HCT116 (cell line): ENCODE measurements at regions not wholly inside any gene's neighbourhood (a gene's known extent, or its start where the extent isn't known, plus 50 kb on each side); places are given as distances from the start of the nearest gene placed in this dataset.

ENCODE experiments used
- ATAC-seq: fragments of 200-7000 bp; cut with Tn5 transposase; 2 replicates; pipeline ENCODE4 v1.9.1; 2020; ENCODE audit warnings: mild to moderate bottlenecking, moderate library complexity
- BruUV-seq: library from RNA; stranded (reverse); fragments of 400-500 nt; replicated peaks from 2 replicates; lab custom pipeline; 2021; lab: Mats Ljungman, UMichigan
- CTCF ChIA-PET: fragments of 300-600 bp; sonication (Branson Sonifier 250); formaldehyde crosslinking; loops from one replicate; lab custom pipeline; 2021; ENCODE audit warnings: antibody characterized with exemption; lab: Charles Lee
- POLR2A ChIA-PET: fragments of 300-600, 350-600 bp; sonication (Branson Sonifier 250); formaldehyde crosslinking; loops from one replicate; lab custom pipeline; 2021; ENCODE audit warnings: antibody characterized with exemption; lab: Charles Lee
- RAD21 ChIA-PET, 2 experiments: fragments of 300-600 bp; sonication (Branson Sonifier 250); formaldehyde crosslinking; loops; one replicate each; lab custom pipeline; 2023; ENCODE audit warnings: low total read pairs in 2 of 2; ENCODE audit not compliant: uncharacterized antibody in 2 of 2, unreplicated experiment in 2 of 2, low non-redundant PET in 1 of 2; lab: Charles Lee
- DNase-seq: peaks from one replicate; pipeline ENCODE4 v3.0.0-alpha.2; 2010; ENCODE audit warnings: low read depth, low spot score
- H2AFZ ChIP-seq: fragments of 200-600 bp; shearing (Covaris generic), sonication (generic); 2 replicates; pipeline ENCODE4 v1.6.1; 2017; ENCODE audit warnings: low read depth, mixed run types, mixed read lengths, antibody characterized with exemption, low read length; ENCODE audit not compliant: poor library complexity, severe bottlenecking
- H3K27ac ChIP-seq: 2 replicates; pipeline ENCODE4 v1.5.1; 2012; ENCODE audit warnings: low read depth, low read length
- H3K27me3 ChIP-seq: fragments of 200-600 bp; sonication (generic); 2 replicates; pipeline ENCODE4 v1.6.1; 2016; ENCODE audit warnings: mixed run types, low read length, mixed read lengths; ENCODE audit not compliant: insufficient read depth
- H3K36me3 ChIP-seq, 2 experiments: fragments of 200-500 bp in 1 of 2; fragments of 200-600 bp in 1 of 2; sonication (Bioruptor generic) in 1 of 2; sonication (generic) in 1 of 2; 2 replicates each; pipeline versions ENCODE4 v1.5.1 to v1.6.1; 2014 to 2016; ENCODE audit warnings: low read length in 2 of 2, inconsistent platforms in 1 of 2, mixed read lengths in 1 of 2, mixed run types in 1 of 2; ENCODE audit not compliant: insufficient read depth in 2 of 2, control insufficient read depth in 1 of 2
- H3K4me1 ChIP-seq, 2 experiments: fragments of 200-600 bp in 1 of 2; sonication (generic) in 1 of 2; 2 replicates each; pipeline versions ENCODE4 v1.5.1 to v1.6.1; 2012 to 2017; ENCODE audit warnings: low read length in 2 of 2, inconsistent platforms in 1 of 2, mild to moderate bottlenecking in 1 of 2, mixed read lengths in 1 of 2, mixed run types in 1 of 2, moderate library complexity in 1 of 2; ENCODE audit not compliant: insufficient read depth in 2 of 2, control insufficient read depth in 1 of 2
- H3K4me2 ChIP-seq: fragments of 200-600 bp; sonication (generic); 2 replicates; pipeline ENCODE4 v1.6.1; 2017; ENCODE audit warnings: mixed run types, low read length, mixed read lengths
- H3K4me3 ChIP-seq, 2 experiments: fragments of 200-600 bp in 1 of 2; sonication (generic) in 1 of 2; replicated peaks in 1 of 2; 2 replicates each; pipeline ENCODE4 v1.5.1; 2011 to 2016; ENCODE audit warnings: low read length in 2 of 2, control low read depth in 1 of 2, low read depth in 1 of 2, mild to moderate bottlenecking in 1 of 2, mixed read lengths in 1 of 2, mixed run types in 1 of 2
- H3K79me2 ChIP-seq: fragments of 200-600 bp; sonication (generic); 2 replicates; pipeline ENCODE4 v1.6.1; 2017; ENCODE audit warnings: mild to moderate bottlenecking, mixed run types, low read length, moderate library complexity, mixed read lengths; ENCODE audit not compliant: insufficient read depth
- H3K9ac ChIP-seq: fragments of 200-600 bp; sonication (generic); 2 replicates; pipeline ENCODE4 v1.6.1; 2016; ENCODE audit warnings: low read length, mixed read lengths
- H3K9me2 ChIP-seq: fragments of 200-600 bp; sonication (generic), shearing (Covaris generic); 2 replicates; pipeline ENCODE4 v1.6.1; 2017; ENCODE audit warnings: mixed run types, mild to moderate bottlenecking, moderate library complexity; ENCODE audit not compliant: insufficient read depth
- H3K9me3 ChIP-seq, 2 experiments: fragments of 200-500 bp in 1 of 2; fragments of 200-600 bp in 1 of 2; sonication (Bioruptor generic) in 1 of 2; sonication (generic) in 1 of 2; 2 replicates each; pipeline ENCODE4 v1.6.1; 2014 to 2017; ENCODE audit warnings: low read length in 2 of 2, mixed read lengths in 2 of 2, inconsistent platforms in 1 of 2, low read depth in 1 of 2, mild to moderate bottlenecking in 1 of 2, mixed run types in 1 of 2, moderate library complexity in 1 of 2; ENCODE audit not compliant: control insufficient read depth in 1 of 2, insufficient read depth in 1 of 2
- H4K20me1 ChIP-seq: fragments of 200-600 bp; sonication (generic), shearing (Covaris generic); 2 replicates; pipeline ENCODE4 v1.6.1; 2017; ENCODE audit warnings: mixed run types, mild to moderate bottlenecking, moderate library complexity; ENCODE audit not compliant: insufficient read depth
- ATF3 ChIP-seq: IDR thresholded peaks from 2 replicates; pipeline ENCODE4 v1.6.1; 2012
- CEBPB ChIP-seq: IDR thresholded peaks from 2 replicates; pipeline ENCODE4 v1.6.1; 2012; ENCODE audit warnings: low read depth
- EGR1 ChIP-seq: IDR thresholded peaks from 2 replicates; pipeline ENCODE4 v1.6.1; 2012; ENCODE audit warnings: low read depth
- EZH2 ChIP-seq: fragments of 200-600 bp; sonication (generic); IDR thresholded peaks from 2 replicates; pipeline ENCODE4 v1.6.1; 2017; ENCODE audit warnings: antibody characterized with exemption, mixed run types
- JUND ChIP-seq: IDR thresholded peaks from 2 replicates; pipeline ENCODE4 v1.6.1; 2012
- POLR2A ChIP-seq: IDR thresholded peaks from 2 replicates; pipeline ENCODE4 v1.7.0; 2011; ENCODE audit warnings: borderline replicate concordance; ENCODE audit not compliant: insufficient read depth, insufficient read length; ENCODE audit errors: extremely low read depth
- POLR2AphosphoS5 ChIP-seq: IDR thresholded peaks from 2 replicates; pipeline ENCODE4 v1.6.1; 2011; ENCODE audit warnings: mild to moderate bottlenecking, low read depth, low read length, moderate library complexity
- REST ChIP-seq: IDR thresholded peaks from 2 replicates; pipeline ENCODE4 v1.6.1; 2012; ENCODE audit warnings: low read depth
- SRF ChIP-seq: IDR thresholded peaks from 2 replicates; pipeline ENCODE4 v1.6.1; 2012; ENCODE audit warnings: low read depth
- YY1 ChIP-seq: IDR thresholded peaks from 2 replicates; pipeline ENCODE4 v1.6.1; 2011; ENCODE audit warnings: low read length, low read depth, moderate library complexity, mild to moderate bottlenecking; ENCODE audit not compliant: insufficient replicate concordance; ENCODE audit errors: extremely low read depth
- ZFX ChIP-seq: fragments of 450-650 bp; IDR thresholded peaks from 2 replicates; pipeline ENCODE4 v1.6.1; 2017
- ZNF274 ChIP-seq: fragments of 200-500 bp; sonication (Bioruptor generic); IDR thresholded peaks from 2 replicates; pipeline ENCODE4 v1.6.1; 2014; ENCODE audit warnings: mild to moderate bottlenecking, low read depth, low read length, inconsistent platforms
- intact Hi-C: fragments of 100-400 bp; cut with micrococcal nuclease; formaldehyde crosslinking; loops from 2 replicates; pipeline ENCODE4 v1.10.0; 2022
- TF ChIP-seq, protein P1 (sequence below): IDR thresholded peaks from 2 replicates; pipeline ENCODE4 v1.6.1; 2011; ENCODE audit warnings: mild to moderate bottlenecking, low read length, moderate library complexity; ENCODE audit not compliant: insufficient replicate concordance; ENCODE audit errors: extremely low read depth

DNA sequence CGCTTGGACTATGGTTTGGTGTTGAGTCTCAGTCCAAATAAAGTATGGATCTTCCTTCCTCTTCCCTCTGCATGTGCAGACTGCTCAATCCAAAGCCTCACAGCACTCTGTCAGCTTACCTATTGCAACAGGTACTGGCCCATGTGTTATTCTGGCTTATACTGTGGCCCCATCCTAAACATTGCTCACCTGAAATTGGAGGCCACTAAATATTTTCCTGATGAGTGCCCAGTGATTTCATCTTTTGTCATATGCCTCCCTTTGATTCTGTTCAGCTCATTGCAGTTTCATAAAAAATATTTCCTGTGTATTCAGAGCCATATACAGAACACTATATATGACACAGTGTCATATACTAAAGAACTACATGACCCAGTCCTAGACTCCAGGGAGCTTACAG, 86.3 kb upstream of the FAM136A start (continued):
- TF ChIP-seq ZNF274: no peak
- TF ChIP-seq CEBPB: peak; percentile 92
- TF ChIP-seq POLR2A: no peak

DNA sequence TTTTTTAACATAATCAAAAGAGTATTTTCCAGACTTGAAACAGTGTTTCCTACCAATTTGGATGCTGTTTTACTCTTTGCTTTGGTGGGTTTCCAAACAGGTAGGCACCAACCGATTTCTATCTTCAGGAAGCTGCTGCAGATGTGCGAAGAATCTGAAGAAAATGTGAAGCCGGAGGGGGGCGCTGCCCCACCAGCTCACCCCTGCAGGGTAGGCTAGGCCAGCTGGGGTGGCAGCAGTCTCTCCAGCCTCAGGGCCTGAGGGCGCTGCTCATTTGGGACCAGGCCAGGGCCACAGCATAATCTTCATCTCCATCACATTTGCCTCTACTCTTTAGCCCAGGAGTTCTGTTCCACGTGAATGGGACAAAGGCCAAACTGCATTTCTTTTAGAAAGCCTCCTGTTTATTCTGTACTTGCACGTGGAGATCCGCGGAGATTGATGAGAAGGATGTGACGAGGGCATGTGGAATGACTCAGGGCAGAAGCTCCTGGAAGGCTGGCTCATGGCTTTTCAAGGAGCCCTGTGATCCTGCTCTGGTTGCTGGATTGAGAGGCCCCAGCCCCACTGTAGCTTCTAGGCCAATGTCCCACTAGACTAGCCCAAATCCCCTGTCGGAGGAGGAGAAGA, 84.2 kb upstream of the FAM136A start:
- Histone ChIP-seq H3K4me3 (no peak overlapping the region), H3K36me3 (no peaks in the 10 kb centered on the region), H4K20me1 (no peaks in the 10 kb centered on the region), H3K9me3 (no peaks in the 10 kb centered on the region), H3K9me2 (no peaks in the 10 kb centered on the region), H3K4me1 (peaks cover 4 to 51% of the 10 kb centered on the region in 2 experiments; a peak in 3 of 4 replicates), H3K79me2 (no peaks in the 10 kb centered on the region), H3K4me2 (no peak overlapping the region), H3K27me3 (no peaks in the 10 kb centered on the region), H3K27ac (no peak overlapping the region), H3K9ac (no peak overlapping the region), H2AFZ (no peak overlapping the region)
- no peak for DNase-seq
- no TSS peak for BruUV-seq
- CTCF ChIA-PET: no interaction called here
- RAD21 ChIA-PET: no interaction called here
- no peak for ATAC-seq
- TF ChIP-seq JUND: no peak
- no peak for TF ChIP-seq POLR2A
- TF ChIP-seq POLR2AphosphoS5: no peak
- no peak for TF ChIP-seq YY1
- TF ChIP-seq EGR1: no peak
- no peak for TF ChIP-seq SRF
- no peak for TF ChIP-seq EZH2
- intact Hi-C loops: no loop called here
- POLR2A ChIA-PET: no interaction called here

GRCh38 chr2:70385204-70385603, 83.3 kb upstream of the FAM136A start:
- Histone ChIP-seq H2AFZ (no peak overlapping the region), H3K4me3 (no peak overlapping the region), H3K4me1 (peaks cover 4 to 57% of the 10 kb centered on the region in 2 experiments; a peak in 3 of 4 replicates), H3K9me3 (no peaks in the 10 kb centered on the region), H3K27ac (no peak overlapping the region), H3K27me3 (no peaks in the 10 kb centered on the region), H3K79me2 (no peaks in the 10 kb centered on the region), H4K20me1 (no peaks in the 10 kb centered on the region), H3K36me3 (no peaks in the 10 kb centered on the region), H3K9me2 (no peaks in the 10 kb centered on the region), H3K4me2 (no peak overlapping the region), H3K9ac (no peak overlapping the region)
- ChIA-PET CTCF (no interaction called here), POLR2A (no interaction called here), RAD21 (no interaction called here)
- intact Hi-C loops: no loop called here
- DNase-seq: no peak
- BruUV-seq: no TSS peak
- ATAC-seq: no peak
- TF ChIP-seq ATF3: no peak
- TF ChIP-seq ZFX: no peak
- no peak for TF ChIP-seq REST
- TF ChIP-seq, protein P1, sequence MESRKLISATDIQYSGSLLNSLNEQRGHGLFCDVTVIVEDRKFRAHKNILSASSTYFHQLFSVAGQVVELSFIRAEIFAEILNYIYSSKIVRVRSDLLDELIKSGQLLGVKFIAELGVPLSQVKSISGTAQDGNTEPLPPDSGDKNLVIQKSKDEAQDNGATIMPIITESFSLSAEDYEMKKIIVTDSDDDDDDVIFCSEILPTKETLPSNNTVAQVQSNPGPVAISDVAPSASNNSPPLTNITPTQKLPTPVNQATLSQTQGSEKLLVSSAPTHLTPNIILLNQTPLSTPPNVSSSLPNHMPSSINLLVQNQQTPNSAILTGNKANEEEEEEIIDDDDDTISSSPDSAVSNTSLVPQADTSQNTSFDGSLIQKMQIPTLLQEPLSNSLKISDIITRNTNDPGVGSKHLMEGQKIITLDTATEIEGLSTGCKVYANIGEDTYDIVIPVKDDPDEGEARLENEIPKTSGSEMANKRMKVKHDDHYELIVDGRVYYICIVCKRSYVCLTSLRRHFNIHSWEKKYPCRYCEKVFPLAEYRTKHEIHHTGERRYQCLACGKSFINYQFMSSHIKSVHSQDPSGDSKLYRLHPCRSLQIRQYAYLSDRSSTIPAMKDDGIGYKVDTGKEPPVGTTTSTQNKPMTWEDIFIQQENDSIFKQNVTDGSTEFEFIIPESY: no peak
- TF ChIP-seq ZNF274: no peak
- TF ChIP-seq POLR2AphosphoS5: no peak
- no peak for TF ChIP-seq CEBPB
